H9 (cell line): ENCODE measurements at regions not wholly inside any gene's neighbourhood (a gene's known extent, or its start where the extent isn't known, plus 50 kb on each side); places are given as distances from the start of the nearest gene placed in this dataset.
"Not testable (repeated sequence)": the region's sequence is repeated elsewhere in the genome, so short reads cannot be mapped to it uniquely, and the experiment has no call there.

Source experiments
- DNase-seq: peaks from one replicate; pipeline ENCODE4 v3.0.0-alpha.2; 2017
- H2AFZ ChIP-seq: one replicate; pipeline ENCODE4 v1.6.1; 2013; ENCODE audit warnings: mild to moderate bottlenecking, low read length, control low read depth, moderate library complexity
- H2AK5ac ChIP-seq: 2 replicates; pipeline ENCODE4 v1.6.1; 2013; ENCODE audit warnings: low read length, control low read depth, mixed read lengths; ENCODE audit not compliant: insufficient read length
- H2BK120ac ChIP-seq: one replicate; pipeline ENCODE4 v1.6.1; 2013; ENCODE audit warnings: low read depth, mild to moderate bottlenecking, low read length, control low read depth, inconsistent platforms; ENCODE audit not compliant: poor library complexity, severe bottlenecking
- H2BK12ac ChIP-seq: 2 replicates; pipeline ENCODE4 v1.6.1; 2013; ENCODE audit warnings: low read length, control low read depth, mixed read lengths, low read depth; ENCODE audit not compliant: insufficient read length
- H2BK15ac ChIP-seq: 2 replicates; pipeline ENCODE4 v1.6.1; 2013; ENCODE audit warnings: low read depth, low read length, control low read depth
- H2BK20ac ChIP-seq: one replicate; pipeline ENCODE4 v1.6.1; 2013; ENCODE audit warnings: low read depth, mild to moderate bottlenecking, low read length, control low read depth, inconsistent platforms; ENCODE audit not compliant: poor library complexity, severe bottlenecking
- H2BK5ac ChIP-seq: 2 replicates; pipeline ENCODE4 v1.6.1; 2013; ENCODE audit warnings: low read length, control low read depth, mixed read lengths; ENCODE audit not compliant: insufficient read length
- H3K14ac ChIP-seq: 2 replicates; pipeline ENCODE4 v1.6.1; 2013; ENCODE audit warnings: low read length, control low read depth; ENCODE audit not compliant: insufficient read depth
- H3K18ac ChIP-seq: 2 replicates; pipeline ENCODE4 v1.6.1; 2013; ENCODE audit warnings: low read depth, mild to moderate bottlenecking, mixed read lengths, low read length, control low read depth; ENCODE audit not compliant: insufficient read length
- H3K23ac ChIP-seq: 2 replicates; pipeline ENCODE4 v1.6.1; 2013; ENCODE audit warnings: low read length, control low read depth, mixed read lengths, low read depth; ENCODE audit not compliant: insufficient read length
- H3K23me2 ChIP-seq: 2 replicates; pipeline ENCODE4 v1.6.1; 2013; ENCODE audit warnings: low read depth, mild to moderate bottlenecking, mixed read lengths, low read length, control low read depth; ENCODE audit not compliant: insufficient read length, poor library complexity, severe bottlenecking
- H3K27ac ChIP-seq: 2 replicates; pipeline ENCODE4 v1.5.1; 2013; ENCODE audit warnings: low read length, control low read depth, mixed read lengths, low read depth; ENCODE audit not compliant: insufficient read length
- H3K27me3 ChIP-seq: 2 replicates; pipeline ENCODE4 v1.6.1; 2013; ENCODE audit warnings: low read length, control low read depth, inconsistent platforms; ENCODE audit not compliant: insufficient read depth
- H3K4ac ChIP-seq: 2 replicates; pipeline ENCODE4 v1.6.1; 2013; ENCODE audit warnings: low read depth, mild to moderate bottlenecking, control low read depth, inconsistent platforms, low read length, moderate library complexity
- H3K4me1 ChIP-seq: 2 replicates; pipeline ENCODE4 v1.6.1; 2013; ENCODE audit warnings: low read length, control low read depth, inconsistent platforms; ENCODE audit not compliant: insufficient read depth
- H3K4me2 ChIP-seq: 2 replicates; pipeline ENCODE4 v1.6.1; 2013; ENCODE audit warnings: low read length, control low read depth, mixed read lengths; ENCODE audit not compliant: insufficient read length, insufficient read depth
- H3K56ac ChIP-seq: 2 replicates; pipeline ENCODE4 v1.6.1; 2013; ENCODE audit warnings: low read depth, mild to moderate bottlenecking, mixed read lengths, low read length, control low read depth; ENCODE audit not compliant: insufficient read length
- H3K79me1 ChIP-seq: 2 replicates; pipeline ENCODE4 v1.6.1; 2013; ENCODE audit warnings: low read depth, mild to moderate bottlenecking, moderate library complexity, low read length, control low read depth, inconsistent platforms; ENCODE audit not compliant: insufficient read depth, poor library complexity, severe bottlenecking
- H3K79me2 ChIP-seq: 2 replicates; pipeline ENCODE4 v1.6.1; 2013; ENCODE audit warnings: low read length, control low read depth, inconsistent platforms; ENCODE audit not compliant: insufficient read depth
- H3K9ac ChIP-seq: 2 replicates; pipeline ENCODE4 v1.6.1; 2013; ENCODE audit warnings: low read length, control low read depth, mixed read lengths; ENCODE audit not compliant: insufficient read length; ENCODE audit errors: extremely low read depth
- H3K9me3 ChIP-seq: one replicate; pipeline ENCODE4 v1.6.1; 2013; ENCODE audit warnings: low read depth, low read length, inconsistent platforms; ENCODE audit not compliant: control insufficient read depth
- H3T11ph ChIP-seq: one replicate; pipeline ENCODE4 v1.6.1; 2013; ENCODE audit warnings: mild to moderate bottlenecking, low read length, control low read depth, inconsistent platforms
- H4K20me1 ChIP-seq: one replicate; pipeline ENCODE4 v1.6.1; 2013; ENCODE audit not compliant: control insufficient read depth, insufficient read length, insufficient read depth
- H4K5ac ChIP-seq: 2 replicates; pipeline ENCODE4 v1.6.1; 2013; ENCODE audit warnings: low read depth, mild to moderate bottlenecking, mixed read lengths, low read length, control low read depth; ENCODE audit not compliant: insufficient read length
- H4K8ac ChIP-seq: replicated peaks from 2 replicates; pipeline ENCODE4 v1.6.1; 2013; ENCODE audit warnings: low read length, control low read depth, mixed read lengths, low read depth; ENCODE audit not compliant: insufficient read length
- H4K91ac ChIP-seq: 2 replicates; pipeline ENCODE4 v1.6.1; 2013; ENCODE audit warnings: low read depth, mild to moderate bottlenecking, moderate library complexity, mixed read lengths, low read length, control low read depth; ENCODE audit not compliant: insufficient read length
- H3K27ac Mint-ChIP-seq, 3 experiments: 2 replicates in 2 of 3; 3 replicates in 1 of 3; pipeline ENCODE4 v1.8.0; 2020 to 2021; ENCODE audit warnings: mixed read lengths in 3 of 3, mild to moderate bottlenecking in 1 of 3, moderate library complexity in 1 of 3
- H3K27me3 Mint-ChIP-seq: 2 replicates; pipeline ENCODE4 v1.8.0; 2021; ENCODE audit warnings: low read depth, mild to moderate bottlenecking, moderate library complexity, mixed read lengths
- H3K36me3 Mint-ChIP-seq, 3 experiments: 2 replicates in 2 of 3; 3 replicates in 1 of 3; pipeline ENCODE4 v1.8.0; 2020 to 2021; ENCODE audit warnings: low read depth in 3 of 3, mixed read lengths in 3 of 3; ENCODE audit not compliant: insufficient read depth in 1 of 3
- H3K4me1 Mint-ChIP-seq, 2 experiments: 2 replicates each; pipeline ENCODE4 v1.8.0; 2020; ENCODE audit warnings: mixed read lengths in 2 of 2
- H3K4me3 Mint-ChIP-seq, 2 experiments: 2 replicates in 1 of 2; 3 replicates in 1 of 2; pipeline ENCODE4 v1.8.0; 2020 to 2021; ENCODE audit warnings: mild to moderate bottlenecking in 2 of 2, mixed read lengths in 2 of 2, moderate library complexity in 1 of 2
- H3K9me3 Mint-ChIP-seq, 2 experiments: 2 replicates in 1 of 2; 3 replicates in 1 of 2; pipeline ENCODE4 v1.8.0; 2020; ENCODE audit warnings: mild to moderate bottlenecking in 2 of 2, mixed read lengths in 2 of 2, moderate library complexity in 1 of 2
- WGBS: extraction: QIAGEN DNeasy Blood & Tissue Kit; methylation state at CpG from one replicate; pipeline ENCODE4 v1.1.7; 2013; ENCODE audit warnings: missing lambda C conversion rate, low lambda C conversion rate, mixed read lengths; ENCODE audit not compliant: insufficient read length; ENCODE audit errors: extremely low coverage; 5-methylcytosine and 5-hydroxymethylcytosine counted together
- TF ChIP-seq, protein P1 (sequence below): fragments of 200-600 bp; sonication (generic); conservative IDR thresholded peaks from 3 replicates; pipeline ENCODE4 v1.8.0; 2021; ENCODE audit warnings: antibody characterized with exemption, mild to moderate bottlenecking

DNA sequence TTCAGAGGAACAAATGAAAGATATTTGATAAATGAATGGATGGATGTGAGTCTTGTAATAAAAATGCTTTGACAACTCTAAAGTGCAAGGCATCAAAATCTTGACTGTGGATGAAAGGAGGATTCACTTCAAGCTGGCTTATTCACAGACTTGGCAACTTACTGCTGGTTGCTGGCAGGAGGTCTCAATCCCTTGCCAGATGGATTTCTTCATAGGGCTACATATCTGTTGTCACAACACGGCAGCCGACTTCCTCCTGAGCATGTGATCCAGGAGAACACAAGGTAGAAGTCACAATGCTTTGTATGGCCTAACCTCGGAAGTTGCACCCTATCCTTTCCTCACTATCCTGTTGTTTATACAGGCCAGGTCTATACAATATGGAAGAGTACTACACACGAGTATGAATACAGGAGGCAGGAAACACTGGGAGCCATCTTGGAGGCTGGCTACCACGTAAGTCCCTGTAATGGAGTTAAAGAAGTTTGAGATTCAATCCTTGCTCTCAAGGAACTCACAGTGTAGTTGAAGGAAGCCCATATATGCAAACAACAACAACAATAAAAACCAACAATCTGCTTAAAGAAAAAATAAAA is 97.9 kb downstream of the ID4 start:
- peaks cover 2 to 5% (median 3%) of the 10 kb centered on the region in 3 experiments; a peak in 3 of 7 replicates for H3K36me3 Mint-ChIP-seq
- no peaks in the 10 kb centered on the region for H3K9me3 ChIP-seq

DNA sequence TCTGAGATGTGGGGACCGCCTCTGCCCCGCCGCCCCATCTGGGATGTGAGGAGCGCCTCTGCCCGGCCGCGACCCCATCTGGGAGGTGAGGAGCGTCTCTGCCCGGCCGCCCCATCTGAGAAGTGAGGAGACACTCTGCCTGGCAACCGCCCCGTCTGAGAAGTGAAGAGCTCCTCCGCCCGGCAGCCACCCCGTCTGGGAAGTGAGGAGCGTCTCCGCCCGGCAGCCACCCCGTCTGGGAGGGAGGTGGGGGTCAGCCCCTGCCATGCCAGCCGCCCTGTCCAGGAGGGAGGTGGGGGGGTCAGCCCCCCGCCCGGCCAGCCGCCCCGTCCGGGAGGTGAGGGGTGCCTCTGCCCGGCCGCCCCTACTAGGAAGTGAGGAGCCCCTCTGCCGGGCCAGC is 102.2 kb downstream of the ID4 start:
- not testable (repeated sequence) for H2BK5ac ChIP-seq, H3K9ac ChIP-seq, H2AFZ ChIP-seq, H3K4ac ChIP-seq, H3K23me2 ChIP-seq, H3K14ac ChIP-seq, H3K79me2 ChIP-seq, H4K20me1 ChIP-seq, H3K18ac ChIP-seq, H2BK12ac ChIP-seq, H3T11ph ChIP-seq, H3K27me3 Mint-ChIP-seq, H2BK15ac ChIP-seq, H3K4me2 ChIP-seq, H2BK20ac ChIP-seq, H3K27ac ChIP-seq, H3K27ac Mint-ChIP-seq, H3K4me1 Mint-ChIP-seq, H3K4me3 Mint-ChIP-seq, H4K8ac ChIP-seq, H3K56ac ChIP-seq, H3K9me3 ChIP-seq, H3K4me1 ChIP-seq, H3K79me1 ChIP-seq, H4K91ac ChIP-seq, H2AK5ac ChIP-seq, DNase-seq, H2BK120ac ChIP-seq, H3K27me3 ChIP-seq, H3K23ac ChIP-seq, H4K5ac ChIP-seq, H3K36me3 Mint-ChIP-seq
- H3K9me3 Mint-ChIP-seq = peaks cover 11 to 12% of the 10 kb centered on the region in 2 experiments
- WGBS = no CpG with 5 or more reads among the region's 28 CpGs

More for the DNA sequence above, 97.9 kb downstream of the ID4 start:
- Histone ChIP-seq H3K27ac (no peak overlapping the region), H2BK12ac (no peak overlapping the region), H3T11ph (no peak overlapping the region), H3K4ac (no peak overlapping the region), H4K5ac (no peak overlapping the region), H3K4me1 (no peaks in the 10 kb centered on the region), H2BK20ac (no peak overlapping the region), H3K79me2 (no peaks in the 10 kb centered on the region), H3K23me2 (no peaks in the 10 kb centered on the region), H2BK5ac (no peak overlapping the region), H3K14ac (no peak overlapping the region), H3K18ac (no peak overlapping the region), H3K79me1 (no peaks in the 10 kb centered on the region), H2BK120ac (no peak overlapping the region), H2AFZ (no peak overlapping the region), H4K20me1 (no peaks in the 10 kb centered on the region), H2AK5ac (no peak overlapping the region), H3K9ac (no peak overlapping the region), H3K56ac (no peak overlapping the region), H4K91ac (no peak overlapping the region), H3K23ac (no peak overlapping the region), H3K4me2 (no peak overlapping the region), H3K27me3 (no peaks in the 10 kb centered on the region), H2BK15ac (no peak overlapping the region), H4K8ac (no peak overlapping the region)
- Mint-ChIP-seq H3K27ac (no peak overlapping the region), H3K4me3 (no peak overlapping the region; a peak in 1 of 5 replicates), H3K4me1 (no peaks in the 10 kb centered on the region), H3K9me3 (peaks cover 11 to 12% of the 10 kb centered on the region in 2 experiments), H3K27me3 (peaks cover 23% of the 10 kb centered on the region)
- TF ChIP-seq, protein P1, sequence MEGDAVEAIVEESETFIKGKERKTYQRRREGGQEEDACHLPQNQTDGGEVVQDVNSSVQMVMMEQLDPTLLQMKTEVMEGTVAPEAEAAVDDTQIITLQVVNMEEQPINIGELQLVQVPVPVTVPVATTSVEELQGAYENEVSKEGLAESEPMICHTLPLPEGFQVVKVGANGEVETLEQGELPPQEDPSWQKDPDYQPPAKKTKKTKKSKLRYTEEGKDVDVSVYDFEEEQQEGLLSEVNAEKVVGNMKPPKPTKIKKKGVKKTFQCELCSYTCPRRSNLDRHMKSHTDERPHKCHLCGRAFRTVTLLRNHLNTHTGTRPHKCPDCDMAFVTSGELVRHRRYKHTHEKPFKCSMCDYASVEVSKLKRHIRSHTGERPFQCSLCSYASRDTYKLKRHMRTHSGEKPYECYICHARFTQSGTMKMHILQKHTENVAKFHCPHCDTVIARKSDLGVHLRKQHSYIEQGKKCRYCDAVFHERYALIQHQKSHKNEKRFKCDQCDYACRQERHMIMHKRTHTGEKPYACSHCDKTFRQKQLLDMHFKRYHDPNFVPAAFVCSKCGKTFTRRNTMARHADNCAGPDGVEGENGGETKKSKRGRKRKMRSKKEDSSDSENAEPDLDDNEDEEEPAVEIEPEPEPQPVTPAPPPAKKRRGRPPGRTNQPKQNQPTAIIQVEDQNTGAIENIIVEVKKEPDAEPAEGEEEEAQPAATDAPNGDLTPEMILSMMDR = no peak
- WGBS = no CpG with 5 or more reads among the region's 5 CpGs
- DNase-seq = no peak
